LNCAP (cell line): ENCODE measurements at regions not wholly inside any gene's neighbourhood (a gene's known extent, or its start where the extent isn't known, plus 50 kb on each side); places are given as distances from the start of the nearest gene placed in this dataset.

Experiments used
- CTCF ChIP-seq: fragments of 450-650 bp; IDR thresholded peaks from 2 replicates; pipeline ENCODE4 v1.5.1; 2017; ENCODE audit warnings: mild to moderate bottlenecking

GRCh38 chr2:10238991-10239485 lies 63.7 kb upstream of the HPCAL1 start:
- TF ChIP-seq CTCF: no peak

GRCh38 chr2:10239561-10239967 lies 63.1 kb upstream of the HPCAL1 start:
- no peak for TF ChIP-seq CTCF

GRCh38 chr2:10240161-10240681 lies 62.5 kb upstream of the HPCAL1 start:
- TF ChIP-seq CTCF: no peak

GRCh38 chr2:10240911-10241610 lies 61.6 kb upstream of the HPCAL1 start:
- no peak for TF ChIP-seq CTCF

- TF ChIP-seq CTCF: no peak
Observed at GRCh38 chr2:10241641-10242430, 60.9 kb upstream of the HPCAL1 start.

GRCh38 chr2:10242451-10242850 lies 60.3 kb upstream of the HPCAL1 start:
- no peak for TF ChIP-seq CTCF

- no peak for TF ChIP-seq CTCF
Observed at GRCh38 chr2:10242998-10243925, 59.4 kb upstream of the HPCAL1 start.
